ENCODE measurements at regions not wholly inside any gene's neighbourhood (a gene's known extent, or its start where the extent isn't known, plus 50 kb on each side); places are given as distances from the start of the nearest gene placed in this dataset.

GRCh38 chr5:89883967-89884366, 525.6 kb downstream of the CETN3 start:
- TF ChIP-seq EZH2phosphoT487 (IDR thresholded peaks at IDR 0.05; ENCODE audit: insufficient read depth, low read depth) (no peak), EZH2 (IDR thresholded peaks at IDR 0.05; ENCODE audit: insufficient read depth, poor library complexity, severe bottlenecking) (no peak)
